Progenitor cell of endocrine pancreas (in vitro differentiated cells): ENCODE measurements at regions not wholly inside any gene's neighbourhood (a gene's known extent, or its start where the extent isn't known, plus 50 kb on each side); places are given as distances from the start of the nearest gene placed in this dataset.

Source experiments
- DNase-seq: peaks from one replicate; pipeline ENCODE4 v3.0.0; 2021; ENCODE audit warnings: low spot score; ENCODE audit not compliant: unreplicated experiment
- H3K27ac Mint-ChIP-seq: 2 replicates; pipeline ENCODE4 v1.8.0; 2021; ENCODE audit warnings: mild to moderate bottlenecking, moderate library complexity, mixed read lengths
- H3K27me3 Mint-ChIP-seq: 2 replicates; pipeline ENCODE4 v1.8.0; 2021; ENCODE audit warnings: mixed read lengths
- H3K36me3 Mint-ChIP-seq: 2 replicates; pipeline ENCODE4 v1.8.0; 2022; ENCODE audit warnings: mixed read lengths; ENCODE audit not compliant: insufficient read depth
- H3K4me1 Mint-ChIP-seq: 2 replicates; pipeline ENCODE4 v1.8.0; 2021; ENCODE audit warnings: low read depth, mixed read lengths
- H3K4me3 Mint-ChIP-seq: 2 replicates; pipeline ENCODE4 v1.8.0; 2021; ENCODE audit warnings: low read depth, mild to moderate bottlenecking, moderate library complexity, mixed read lengths
- H3K9me3 Mint-ChIP-seq: 2 replicates; pipeline ENCODE4 v1.8.0; 2021; ENCODE audit warnings: low read depth, mixed read lengths
- TF ChIP-seq, protein P1 (sequence below): fragments of 200-600 bp; sonication (generic); IDR thresholded peaks from one replicate; pipeline ENCODE4 v1.5.0; 2021; ENCODE audit warnings: antibody characterized with exemption, mild to moderate bottlenecking; ENCODE audit not compliant: unreplicated experiment

DNA sequence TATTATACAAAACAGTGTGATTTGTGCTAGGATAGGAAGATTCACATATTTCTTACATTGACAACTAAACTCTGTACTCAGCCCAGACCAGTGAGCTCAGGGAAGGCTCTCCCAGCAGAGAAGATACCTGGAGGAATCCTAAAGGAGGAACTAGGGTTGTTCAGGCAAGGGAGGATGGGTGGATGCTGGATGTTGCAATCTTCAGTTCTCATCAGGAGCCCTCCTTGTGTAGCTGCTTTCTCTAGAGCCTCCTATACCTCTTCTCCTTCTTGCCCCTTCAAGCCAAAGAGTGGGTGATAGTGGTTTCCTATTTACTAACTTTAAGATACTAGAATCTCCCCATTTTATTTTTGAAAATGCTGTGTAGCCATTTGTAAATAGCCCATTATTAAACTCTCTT lies 117.3 kb downstream of the NKX6-1 start:
- peaks cover 23% of the 10 kb centered on the region for H3K4me1 Mint-ChIP-seq
- H3K36me3 Mint-ChIP-seq: no peaks in the 10 kb centered on the region
- H3K4me3 Mint-ChIP-seq: no peak overlapping the region
- H3K27me3 Mint-ChIP-seq: peaks cover 7% of the 10 kb centered on the region
- H3K9me3 Mint-ChIP-seq: no peaks in the 10 kb centered on the region
- DNase-seq: no peak
- no peak overlapping the region for H3K27ac Mint-ChIP-seq
- TF ChIP-seq, protein P1, sequence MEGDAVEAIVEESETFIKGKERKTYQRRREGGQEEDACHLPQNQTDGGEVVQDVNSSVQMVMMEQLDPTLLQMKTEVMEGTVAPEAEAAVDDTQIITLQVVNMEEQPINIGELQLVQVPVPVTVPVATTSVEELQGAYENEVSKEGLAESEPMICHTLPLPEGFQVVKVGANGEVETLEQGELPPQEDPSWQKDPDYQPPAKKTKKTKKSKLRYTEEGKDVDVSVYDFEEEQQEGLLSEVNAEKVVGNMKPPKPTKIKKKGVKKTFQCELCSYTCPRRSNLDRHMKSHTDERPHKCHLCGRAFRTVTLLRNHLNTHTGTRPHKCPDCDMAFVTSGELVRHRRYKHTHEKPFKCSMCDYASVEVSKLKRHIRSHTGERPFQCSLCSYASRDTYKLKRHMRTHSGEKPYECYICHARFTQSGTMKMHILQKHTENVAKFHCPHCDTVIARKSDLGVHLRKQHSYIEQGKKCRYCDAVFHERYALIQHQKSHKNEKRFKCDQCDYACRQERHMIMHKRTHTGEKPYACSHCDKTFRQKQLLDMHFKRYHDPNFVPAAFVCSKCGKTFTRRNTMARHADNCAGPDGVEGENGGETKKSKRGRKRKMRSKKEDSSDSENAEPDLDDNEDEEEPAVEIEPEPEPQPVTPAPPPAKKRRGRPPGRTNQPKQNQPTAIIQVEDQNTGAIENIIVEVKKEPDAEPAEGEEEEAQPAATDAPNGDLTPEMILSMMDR: no peak

DNA sequence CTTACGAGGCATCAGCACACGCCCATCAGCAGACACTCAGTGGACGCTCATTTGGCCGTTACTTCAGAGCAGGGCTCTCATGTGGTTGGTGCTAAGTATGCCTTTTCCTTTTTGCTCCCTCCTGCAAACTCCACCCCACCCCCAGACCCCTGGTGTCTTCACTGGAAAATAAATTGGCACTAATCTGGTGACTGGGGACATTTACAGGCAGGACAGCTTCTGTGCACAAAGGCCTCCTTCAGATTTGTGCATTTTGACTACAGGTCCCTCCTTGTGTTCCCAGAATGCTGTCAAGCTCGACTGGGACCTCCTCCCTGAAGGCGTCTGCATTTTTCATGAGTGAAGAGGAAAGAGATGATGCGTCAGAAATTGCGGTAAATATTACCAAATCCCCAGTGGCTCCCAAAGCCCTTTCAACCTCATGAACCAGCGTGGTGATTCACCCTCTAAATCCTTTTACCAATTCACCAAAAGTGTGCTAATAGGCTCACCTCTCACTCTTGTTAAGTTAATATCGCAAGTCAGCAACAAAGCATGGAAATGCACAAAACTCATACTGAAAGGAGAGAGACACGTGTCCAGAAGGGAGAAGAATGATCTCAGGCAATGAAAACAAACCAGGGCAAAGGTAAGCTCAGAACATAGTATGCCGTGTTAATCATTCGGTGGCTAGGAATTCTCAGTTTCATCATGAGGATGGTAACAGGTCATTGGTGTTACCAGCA lies 119.0 kb downstream of the NKX6-1 start:
- no peaks in the 10 kb centered on the region for H3K9me3 Mint-ChIP-seq
- DNase-seq: no peak
- peaks cover 7% of the 10 kb centered on the region for H3K27me3 Mint-ChIP-seq

DNA sequence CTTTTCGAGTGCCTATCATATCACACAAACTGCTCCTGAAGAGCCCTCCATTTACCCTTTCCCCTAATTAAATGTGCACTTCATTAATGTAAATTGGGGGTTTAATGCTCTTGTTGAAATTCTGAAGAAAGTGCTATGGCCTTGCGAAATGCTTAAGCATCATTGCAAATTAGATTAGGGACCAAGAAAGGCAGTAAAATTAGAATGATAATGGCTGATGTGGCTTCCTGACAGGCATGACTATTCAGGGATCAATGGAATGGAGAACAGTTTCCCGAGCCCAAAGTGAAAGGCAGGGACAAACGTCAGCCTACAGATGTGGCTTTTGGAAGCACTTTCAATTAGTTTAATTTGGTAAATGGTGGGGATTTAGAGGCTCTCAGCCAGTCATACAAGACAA lies 120.1 kb downstream of the NKX6-1 start:
- Mint-ChIP-seq H3K4me1 (peaks cover 8% of the 10 kb centered on the region), H3K27ac (no peak overlapping the region), H3K9me3 (no peaks in the 10 kb centered on the region), H3K4me3 (no peak overlapping the region), H3K27me3 (peaks cover 7% of the 10 kb centered on the region), H3K36me3 (no peaks in the 10 kb centered on the region)
- DNase-seq: no peak
- TF ChIP-seq, protein P1: no peak

More for the DNA sequence above, 119.0 kb downstream of the NKX6-1 start:
- Mint-ChIP-seq H3K4me1 (peaks cover 13% of the 10 kb centered on the region), H3K27ac (no peak overlapping the region), H3K4me3 (no peak overlapping the region), H3K36me3 (no peaks in the 10 kb centered on the region)
- TF ChIP-seq, protein P1: no peak

DNA sequence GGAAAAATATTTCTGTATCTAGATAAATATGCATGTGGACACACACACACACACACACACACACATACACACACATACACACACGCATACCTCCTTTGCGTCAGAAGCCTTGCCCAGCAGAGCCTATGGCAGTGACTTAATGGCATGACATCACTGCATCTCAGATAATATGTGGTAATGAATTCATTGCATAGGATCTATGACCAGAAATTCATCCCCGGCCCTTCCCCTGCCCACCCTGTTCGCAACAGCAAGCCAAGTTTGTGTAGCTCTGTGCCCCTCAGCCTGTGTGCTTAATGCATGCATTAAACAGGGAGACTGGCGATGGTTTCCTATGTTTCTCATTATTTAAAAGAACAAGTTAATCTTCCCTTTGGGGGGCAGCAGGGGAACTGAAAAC lies 120.7 kb downstream of the NKX6-1 start:
- H3K27me3 Mint-ChIP-seq: peaks cover 7% of the 10 kb centered on the region
- no peaks in the 10 kb centered on the region for H3K36me3 Mint-ChIP-seq
- no peaks in the 10 kb centered on the region for H3K9me3 Mint-ChIP-seq

DNA sequence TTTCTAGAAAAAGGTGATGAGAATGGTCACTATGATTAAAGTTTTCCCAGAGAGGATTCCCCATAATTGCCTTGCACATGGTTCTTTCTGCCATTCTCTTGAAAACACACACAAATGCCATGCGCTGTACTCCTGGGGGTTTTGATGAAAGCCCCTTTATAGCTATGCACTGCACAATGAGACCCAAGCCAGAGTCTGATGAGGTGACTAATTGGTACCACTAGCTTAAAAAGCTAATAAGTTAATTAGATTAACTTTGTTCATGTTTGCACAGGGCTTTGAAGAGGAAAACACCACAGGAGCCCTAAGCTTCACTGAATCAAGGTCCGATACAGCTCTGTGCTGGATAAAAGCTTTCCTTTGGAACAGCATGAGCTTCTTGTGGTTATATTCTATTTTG lies 132.2 kb downstream of the NKX6-1 start:
- TF ChIP-seq, protein P1: no peak
- H3K27ac Mint-ChIP-seq: no peak overlapping the region
- no peaks in the 10 kb centered on the region for H3K36me3 Mint-ChIP-seq
- no peak overlapping the region for H3K4me3 Mint-ChIP-seq
- DNase-seq: no peak
- H3K4me1 Mint-ChIP-seq: peaks cover 6% of the 10 kb centered on the region
- H3K9me3 Mint-ChIP-seq: peaks cover 6% of the 10 kb centered on the region
- no peaks in the 10 kb centered on the region for H3K27me3 Mint-ChIP-seq

More for the DNA sequence above, 120.7 kb downstream of the NKX6-1 start:
- Mint-ChIP-seq H3K27ac (no peak overlapping the region), H3K4me1 (peaks cover 8% of the 10 kb centered on the region), H3K4me3 (no peak overlapping the region)
- no peak for DNase-seq
- TF ChIP-seq, protein P1: no peak
